HL-60 (cell line): ENCODE measurements at regions not wholly inside any gene's neighbourhood (a gene's known extent, or its start where the extent isn't known, plus 50 kb on each side); places are given as distances from the start of the nearest gene placed in this dataset.

Experiments used
- CTCF ChIP-seq: IDR thresholded peaks from one replicate; pipeline ENCODE4 v1.5.1; 2011; ENCODE audit warnings: low read length, control low read depth, inconsistent platforms; ENCODE audit not compliant: insufficient read depth
- REST ChIP-seq: IDR thresholded peaks from 2 replicates; pipeline ENCODE4 v1.6.1; 2012; ENCODE audit warnings: low read depth; ENCODE audit not compliant: insufficient replicate concordance

GRCh38 chr18:68417166-68417799 lies 297.6 kb downstream of the TMX3 start:
- TF ChIP-seq CTCF, result no peak
- TF ChIP-seq REST, result no peak
